H9 (cell line): ENCODE measurements at regions not wholly inside any gene's neighbourhood (a gene's known extent, or its start where the extent isn't known, plus 50 kb on each side); places are given as distances from the start of the nearest gene placed in this dataset.

Source experiments
- DNase-seq: peaks from one replicate; pipeline ENCODE4 v3.0.0-alpha.2; 2017
- H2AFZ ChIP-seq: one replicate; pipeline ENCODE4 v1.6.1; 2013; ENCODE audit warnings: mild to moderate bottlenecking, low read length, control low read depth, moderate library complexity
- H2AK5ac ChIP-seq: 2 replicates; pipeline ENCODE4 v1.6.1; 2013; ENCODE audit warnings: low read length, control low read depth, mixed read lengths; ENCODE audit not compliant: insufficient read length
- H2BK120ac ChIP-seq: one replicate; pipeline ENCODE4 v1.6.1; 2013; ENCODE audit warnings: low read depth, mild to moderate bottlenecking, low read length, control low read depth, inconsistent platforms; ENCODE audit not compliant: poor library complexity, severe bottlenecking
- H2BK12ac ChIP-seq: 2 replicates; pipeline ENCODE4 v1.6.1; 2013; ENCODE audit warnings: low read length, control low read depth, mixed read lengths, low read depth; ENCODE audit not compliant: insufficient read length
- H2BK15ac ChIP-seq: 2 replicates; pipeline ENCODE4 v1.6.1; 2013; ENCODE audit warnings: low read depth, low read length, control low read depth
- H2BK20ac ChIP-seq: one replicate; pipeline ENCODE4 v1.6.1; 2013; ENCODE audit warnings: low read depth, mild to moderate bottlenecking, low read length, control low read depth, inconsistent platforms; ENCODE audit not compliant: poor library complexity, severe bottlenecking
- H2BK5ac ChIP-seq: 2 replicates; pipeline ENCODE4 v1.6.1; 2013; ENCODE audit warnings: low read length, control low read depth, mixed read lengths; ENCODE audit not compliant: insufficient read length
- H3K14ac ChIP-seq: 2 replicates; pipeline ENCODE4 v1.6.1; 2013; ENCODE audit warnings: low read length, control low read depth; ENCODE audit not compliant: insufficient read depth
- H3K18ac ChIP-seq: 2 replicates; pipeline ENCODE4 v1.6.1; 2013; ENCODE audit warnings: low read depth, mild to moderate bottlenecking, mixed read lengths, low read length, control low read depth; ENCODE audit not compliant: insufficient read length
- H3K23ac ChIP-seq: 2 replicates; pipeline ENCODE4 v1.6.1; 2013; ENCODE audit warnings: low read length, control low read depth, mixed read lengths, low read depth; ENCODE audit not compliant: insufficient read length
- H3K23me2 ChIP-seq: 2 replicates; pipeline ENCODE4 v1.6.1; 2013; ENCODE audit warnings: low read depth, mild to moderate bottlenecking, mixed read lengths, low read length, control low read depth; ENCODE audit not compliant: insufficient read length, poor library complexity, severe bottlenecking
- H3K27ac ChIP-seq: 2 replicates; pipeline ENCODE4 v1.5.1; 2013; ENCODE audit warnings: low read length, control low read depth, mixed read lengths, low read depth; ENCODE audit not compliant: insufficient read length
- H3K27me3 ChIP-seq: 2 replicates; pipeline ENCODE4 v1.6.1; 2013; ENCODE audit warnings: low read length, control low read depth, inconsistent platforms; ENCODE audit not compliant: insufficient read depth
- H3K4ac ChIP-seq: 2 replicates; pipeline ENCODE4 v1.6.1; 2013; ENCODE audit warnings: low read depth, mild to moderate bottlenecking, control low read depth, inconsistent platforms, low read length, moderate library complexity
- H3K4me1 ChIP-seq: 2 replicates; pipeline ENCODE4 v1.6.1; 2013; ENCODE audit warnings: low read length, control low read depth, inconsistent platforms; ENCODE audit not compliant: insufficient read depth
- H3K4me2 ChIP-seq: 2 replicates; pipeline ENCODE4 v1.6.1; 2013; ENCODE audit warnings: low read length, control low read depth, mixed read lengths; ENCODE audit not compliant: insufficient read length, insufficient read depth
- H3K56ac ChIP-seq: 2 replicates; pipeline ENCODE4 v1.6.1; 2013; ENCODE audit warnings: low read depth, mild to moderate bottlenecking, mixed read lengths, low read length, control low read depth; ENCODE audit not compliant: insufficient read length
- H3K79me1 ChIP-seq: 2 replicates; pipeline ENCODE4 v1.6.1; 2013; ENCODE audit warnings: low read depth, mild to moderate bottlenecking, moderate library complexity, low read length, control low read depth, inconsistent platforms; ENCODE audit not compliant: insufficient read depth, poor library complexity, severe bottlenecking
- H3K79me2 ChIP-seq: 2 replicates; pipeline ENCODE4 v1.6.1; 2013; ENCODE audit warnings: low read length, control low read depth, inconsistent platforms; ENCODE audit not compliant: insufficient read depth
- H3K9ac ChIP-seq: 2 replicates; pipeline ENCODE4 v1.6.1; 2013; ENCODE audit warnings: low read length, control low read depth, mixed read lengths; ENCODE audit not compliant: insufficient read length; ENCODE audit errors: extremely low read depth
- H3K9me3 ChIP-seq: one replicate; pipeline ENCODE4 v1.6.1; 2013; ENCODE audit warnings: low read depth, low read length, inconsistent platforms; ENCODE audit not compliant: control insufficient read depth
- H3T11ph ChIP-seq: one replicate; pipeline ENCODE4 v1.6.1; 2013; ENCODE audit warnings: mild to moderate bottlenecking, low read length, control low read depth, inconsistent platforms
- H4K20me1 ChIP-seq: one replicate; pipeline ENCODE4 v1.6.1; 2013; ENCODE audit not compliant: control insufficient read depth, insufficient read length, insufficient read depth
- H4K5ac ChIP-seq: 2 replicates; pipeline ENCODE4 v1.6.1; 2013; ENCODE audit warnings: low read depth, mild to moderate bottlenecking, mixed read lengths, low read length, control low read depth; ENCODE audit not compliant: insufficient read length
- H4K8ac ChIP-seq: replicated peaks from 2 replicates; pipeline ENCODE4 v1.6.1; 2013; ENCODE audit warnings: low read length, control low read depth, mixed read lengths, low read depth; ENCODE audit not compliant: insufficient read length
- H4K91ac ChIP-seq: 2 replicates; pipeline ENCODE4 v1.6.1; 2013; ENCODE audit warnings: low read depth, mild to moderate bottlenecking, moderate library complexity, mixed read lengths, low read length, control low read depth; ENCODE audit not compliant: insufficient read length
- H3K27ac Mint-ChIP-seq, 3 experiments: 2 replicates in 2 of 3; 3 replicates in 1 of 3; pipeline ENCODE4 v1.8.0; 2020 to 2021; ENCODE audit warnings: mixed read lengths in 3 of 3, mild to moderate bottlenecking in 1 of 3, moderate library complexity in 1 of 3
- H3K27me3 Mint-ChIP-seq: 2 replicates; pipeline ENCODE4 v1.8.0; 2021; ENCODE audit warnings: low read depth, mild to moderate bottlenecking, moderate library complexity, mixed read lengths
- H3K36me3 Mint-ChIP-seq, 3 experiments: 2 replicates in 2 of 3; 3 replicates in 1 of 3; pipeline ENCODE4 v1.8.0; 2020 to 2021; ENCODE audit warnings: low read depth in 3 of 3, mixed read lengths in 3 of 3; ENCODE audit not compliant: insufficient read depth in 1 of 3
- H3K4me1 Mint-ChIP-seq, 2 experiments: 2 replicates each; pipeline ENCODE4 v1.8.0; 2020; ENCODE audit warnings: mixed read lengths in 2 of 2
- H3K4me3 Mint-ChIP-seq, 2 experiments: 2 replicates in 1 of 2; 3 replicates in 1 of 2; pipeline ENCODE4 v1.8.0; 2020 to 2021; ENCODE audit warnings: mild to moderate bottlenecking in 2 of 2, mixed read lengths in 2 of 2, moderate library complexity in 1 of 2
- H3K9me3 Mint-ChIP-seq, 2 experiments: 2 replicates in 1 of 2; 3 replicates in 1 of 2; pipeline ENCODE4 v1.8.0; 2020; ENCODE audit warnings: mild to moderate bottlenecking in 2 of 2, mixed read lengths in 2 of 2, moderate library complexity in 1 of 2
- CTCF ChIP-seq: fragments of 200-600 bp; sonication (generic); conservative IDR thresholded peaks from 3 replicates; pipeline ENCODE4 v1.8.0; 2021; ENCODE audit warnings: antibody characterized with exemption, mild to moderate bottlenecking

DNA sequence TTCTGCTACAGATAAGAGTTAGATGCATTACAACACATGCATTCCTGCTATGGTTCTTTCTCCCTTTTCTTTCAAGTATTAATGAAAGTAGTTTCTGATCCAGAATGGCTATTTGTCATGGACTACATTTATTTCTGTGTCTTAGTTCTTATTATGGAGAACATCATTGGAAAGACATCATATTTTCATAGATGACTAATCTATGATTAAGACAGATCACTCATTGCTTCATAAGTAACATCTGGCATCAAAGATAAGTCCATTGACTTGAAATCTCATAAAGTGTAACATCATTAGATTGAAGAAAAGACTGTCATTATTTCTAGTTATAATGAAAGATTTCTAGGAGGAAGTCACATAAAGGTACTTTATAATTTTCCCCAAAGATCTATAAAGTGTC lies 366.7 kb downstream of the NSUN3 start:
- H3K18ac ChIP-seq, result no peak overlapping the region
- no peak overlapping the region for H2AFZ ChIP-seq
- no peak overlapping the region for H3K14ac ChIP-seq
- Mint-ChIP-seq H3K4me1 (peaks cover 0 to 3% of the 10 kb centered on the region in 2 experiments; a peak in 1 of 4 replicates), H3K9me3 (peaks cover 13 to 22% of the 10 kb centered on the region in 2 experiments), H3K36me3 (peaks cover 12 to 19% (median 16%) of the 10 kb centered on the region in 3 experiments), H3K4me3 (no peak overlapping the region), H3K27me3 (no peaks in the 10 kb centered on the region), H3K27ac (no peak overlapping the region)
- peaks cover 14% of the 10 kb centered on the region for H3K9me3 ChIP-seq
- no peak overlapping the region for H4K5ac ChIP-seq
- no peak overlapping the region for H3K27ac ChIP-seq
- H2BK120ac ChIP-seq, result no peak overlapping the region
- no peak overlapping the region for H4K8ac ChIP-seq
- H2BK12ac ChIP-seq, result no peak overlapping the region
- H2BK20ac ChIP-seq, result no peak overlapping the region
- no peak overlapping the region for H3T11ph ChIP-seq
- no peaks in the 10 kb centered on the region for H3K27me3 ChIP-seq
- no peak overlapping the region for H2BK15ac ChIP-seq
- no peaks in the 10 kb centered on the region for H3K23me2 ChIP-seq
- no peak overlapping the region for H4K91ac ChIP-seq
- no peak overlapping the region for H3K4ac ChIP-seq
- no peak for DNase-seq
- TF ChIP-seq CTCF, result no peak
- no peaks in the 10 kb centered on the region for H3K79me2 ChIP-seq
- no peaks in the 10 kb centered on the region for H4K20me1 ChIP-seq
- H3K4me1 ChIP-seq, result no peaks in the 10 kb centered on the region
- no peak overlapping the region for H3K4me2 ChIP-seq
- no peak overlapping the region for H2AK5ac ChIP-seq
- H3K9ac ChIP-seq, result no peak overlapping the region
- H3K79me1 ChIP-seq, result no peaks in the 10 kb centered on the region
- H3K23ac ChIP-seq, result no peak overlapping the region
- no peak overlapping the region for H3K56ac ChIP-seq
- H2BK5ac ChIP-seq, result no peak overlapping the region
